ENCODE measurements at regions not wholly inside any gene's neighbourhood (a gene's known extent, or its start where the extent isn't known, plus 50 kb on each side); places are given as distances from the start of the nearest gene placed in this dataset.

DNA sequence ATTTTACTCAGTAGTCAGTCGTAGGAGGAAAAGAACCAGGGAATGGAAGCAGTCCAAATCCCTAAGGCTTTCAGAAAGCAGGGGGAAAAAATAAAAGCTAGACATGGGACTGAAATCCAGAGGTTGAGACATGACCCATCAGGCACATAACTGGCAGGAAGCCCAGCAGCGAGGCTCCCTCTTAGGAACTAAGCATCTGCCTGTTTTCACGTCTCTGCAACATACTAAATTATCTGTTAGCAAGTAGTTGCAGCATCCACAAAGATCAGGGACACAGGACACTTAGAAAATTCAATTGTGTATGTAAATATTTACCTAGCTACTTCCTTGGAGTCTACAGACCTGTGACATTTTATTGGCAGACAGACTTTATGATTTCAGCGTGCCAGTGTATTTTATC is 118.0 kb upstream of the EDNRA start:
- no peak for TF ChIP-seq EZH2phosphoT487 (IDR thresholded peaks at IDR 0.05; ENCODE audit: borderline replicate concordance)
- TF ChIP-seq, protein P1, sequence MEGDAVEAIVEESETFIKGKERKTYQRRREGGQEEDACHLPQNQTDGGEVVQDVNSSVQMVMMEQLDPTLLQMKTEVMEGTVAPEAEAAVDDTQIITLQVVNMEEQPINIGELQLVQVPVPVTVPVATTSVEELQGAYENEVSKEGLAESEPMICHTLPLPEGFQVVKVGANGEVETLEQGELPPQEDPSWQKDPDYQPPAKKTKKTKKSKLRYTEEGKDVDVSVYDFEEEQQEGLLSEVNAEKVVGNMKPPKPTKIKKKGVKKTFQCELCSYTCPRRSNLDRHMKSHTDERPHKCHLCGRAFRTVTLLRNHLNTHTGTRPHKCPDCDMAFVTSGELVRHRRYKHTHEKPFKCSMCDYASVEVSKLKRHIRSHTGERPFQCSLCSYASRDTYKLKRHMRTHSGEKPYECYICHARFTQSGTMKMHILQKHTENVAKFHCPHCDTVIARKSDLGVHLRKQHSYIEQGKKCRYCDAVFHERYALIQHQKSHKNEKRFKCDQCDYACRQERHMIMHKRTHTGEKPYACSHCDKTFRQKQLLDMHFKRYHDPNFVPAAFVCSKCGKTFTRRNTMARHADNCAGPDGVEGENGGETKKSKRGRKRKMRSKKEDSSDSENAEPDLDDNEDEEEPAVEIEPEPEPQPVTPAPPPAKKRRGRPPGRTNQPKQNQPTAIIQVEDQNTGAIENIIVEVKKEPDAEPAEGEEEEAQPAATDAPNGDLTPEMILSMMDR (conservative IDR thresholded peaks at IDR 0.05; ENCODE audit: low read length) = no peak
- no peaks in the 10 kb centered on the region for H4K20me1 ChIP-seq (ENCODE audit: insufficient read depth, low read length, poor library complexity, severe bottlenecking)
- no peaks in the 10 kb centered on the region for H3K9me3 ChIP-seq (ENCODE audit: insufficient read depth, low read depth, low read length)
- H3K79me2 ChIP-seq (ENCODE audit: insufficient read depth, low read length) = no peaks in the 10 kb centered on the region
- H3K4me2 ChIP-seq (ENCODE audit: low read depth, low read length, poor library complexity, severe bottlenecking) = no peak overlapping the region
- no peaks in the 10 kb centered on the region for H3K4me1 ChIP-seq (ENCODE audit: insufficient read depth, low read length, poor library complexity, severe bottlenecking)
- no peaks in the 10 kb centered on the region for H3F3A ChIP-seq (ENCODE audit: low read depth)
- no peaks in the 10 kb centered on the region for H3K36me3 ChIP-seq (ENCODE audit: insufficient read depth, low read length)
- no peak overlapping the region for H3K4me3 ChIP-seq (ENCODE audit: low read length, poor library complexity, severe bottlenecking)
- no peak overlapping the region for H3K9ac ChIP-seq (ENCODE audit: low read depth, low read length, poor library complexity, severe bottlenecking)
- no peak overlapping the region for H2AFZ ChIP-seq (ENCODE audit: low read length)
- no peaks in the 10 kb centered on the region for H3K27me3 ChIP-seq (ENCODE audit: insufficient read depth, low read length, poor library complexity, severe bottlenecking)
- no peaks in the 10 kb centered on the region for H3K9me2 ChIP-seq (replicated peaks; ENCODE audit: low read depth, low read length)

DNA sequence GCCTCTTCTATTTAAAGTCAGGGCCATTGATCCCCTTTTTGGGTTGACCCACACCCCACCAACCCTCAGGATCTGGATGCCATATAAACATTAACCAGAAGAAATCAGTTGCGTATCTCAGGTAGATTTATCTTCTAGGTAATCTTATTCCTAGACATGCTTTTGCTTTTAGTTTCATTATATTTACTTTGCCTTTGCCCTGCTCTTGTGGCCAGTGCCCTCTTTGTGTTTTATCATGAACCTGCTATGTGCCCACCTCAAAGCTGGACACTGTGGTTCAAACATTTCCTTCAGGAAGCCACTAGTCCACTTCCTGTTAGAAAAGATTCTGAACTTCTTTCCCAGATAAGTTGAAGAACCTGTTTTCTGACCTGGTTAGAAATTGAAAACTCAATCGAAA is 117.4 kb upstream of the EDNRA start:
- H3K4me2 ChIP-seq (ENCODE audit: low read depth, low read length, poor library complexity, severe bottlenecking) = no peak overlapping the region
- no peaks in the 10 kb centered on the region for H3K79me2 ChIP-seq (ENCODE audit: insufficient read depth, low read length)
- H3K36me3 ChIP-seq (ENCODE audit: insufficient read depth, low read length) = no peaks in the 10 kb centered on the region
- no peak overlapping the region for H3K4me3 ChIP-seq (ENCODE audit: low read length, poor library complexity, severe bottlenecking)
- no peaks in the 10 kb centered on the region for H3F3A ChIP-seq (ENCODE audit: low read depth)
- H2AFZ ChIP-seq (ENCODE audit: low read length) = no peak overlapping the region
- TF ChIP-seq, protein P1 (conservative IDR thresholded peaks at IDR 0.05; ENCODE audit: low read length) = no peak
- no peaks in the 10 kb centered on the region for H3K4me1 ChIP-seq (ENCODE audit: insufficient read depth, low read length, poor library complexity, severe bottlenecking)
- no peaks in the 10 kb centered on the region for H4K20me1 ChIP-seq (ENCODE audit: insufficient read depth, low read length, poor library complexity, severe bottlenecking)
- no peak overlapping the region for H3K9ac ChIP-seq (ENCODE audit: low read depth, low read length, poor library complexity, severe bottlenecking)
- H3K27me3 ChIP-seq (ENCODE audit: insufficient read depth, low read length, poor library complexity, severe bottlenecking) = no peaks in the 10 kb centered on the region
- no peaks in the 10 kb centered on the region for H3K9me3 ChIP-seq (ENCODE audit: insufficient read depth, low read depth, low read length)
- no peaks in the 10 kb centered on the region for H3K9me2 ChIP-seq (replicated peaks; ENCODE audit: low read depth, low read length)

DNA sequence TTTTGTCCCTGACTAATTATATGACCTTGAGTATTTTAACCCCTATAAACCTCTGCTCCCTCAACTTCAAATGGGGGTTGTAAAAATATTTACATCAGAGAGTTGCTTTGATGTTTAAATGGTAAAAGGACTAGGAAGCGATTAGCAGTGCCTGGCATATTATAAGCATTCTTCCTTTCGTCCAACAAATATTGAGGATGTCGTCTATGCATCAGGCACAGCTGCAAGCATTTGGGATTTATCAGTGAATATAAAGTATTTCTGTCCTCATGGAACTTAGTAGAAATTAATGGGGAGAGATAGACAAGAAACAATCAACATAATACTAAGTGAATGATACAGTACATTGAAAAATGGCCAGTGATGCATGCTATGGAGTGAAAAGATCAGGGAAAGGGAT is 115.5 kb upstream of the EDNRA start:
- TF ChIP-seq EZH2phosphoT487 (IDR thresholded peaks at IDR 0.05; ENCODE audit: borderline replicate concordance) = no peak
- TF ChIP-seq, protein P1 (conservative IDR thresholded peaks at IDR 0.05; ENCODE audit: low read length) = no peak
- Histone ChIP-seq H3K79me2 (ENCODE audit: insufficient read depth, low read length) (no peaks in the 10 kb centered on the region), H3K27me3 (ENCODE audit: insufficient read depth, low read length, poor library complexity, severe bottlenecking) (no peaks in the 10 kb centered on the region), H3K4me2 (ENCODE audit: low read depth, low read length, poor library complexity, severe bottlenecking) (no peak overlapping the region), H3K9ac (ENCODE audit: low read depth, low read length, poor library complexity, severe bottlenecking) (no peak overlapping the region), H3K36me3 (ENCODE audit: insufficient read depth, low read length) (no peaks in the 10 kb centered on the region), H3K9me2 (replicated peaks; ENCODE audit: low read depth, low read length) (no peaks in the 10 kb centered on the region), H3K9me3 (ENCODE audit: insufficient read depth, low read depth, low read length) (no peaks in the 10 kb centered on the region), H4K20me1 (ENCODE audit: insufficient read depth, low read length, poor library complexity, severe bottlenecking) (no peaks in the 10 kb centered on the region), H3F3A (ENCODE audit: low read depth) (no peaks in the 10 kb centered on the region), H3K4me3 (ENCODE audit: low read length, poor library complexity, severe bottlenecking) (no peak overlapping the region), H3K4me1 (ENCODE audit: insufficient read depth, low read length, poor library complexity, severe bottlenecking) (no peaks in the 10 kb centered on the region), H2AFZ (ENCODE audit: low read length) (no peak overlapping the region)

All from Loucy (cell line).